ENCODE measurements at regions not wholly inside any gene's neighbourhood (a gene's known extent, or its start where the extent isn't known, plus 50 kb on each side); places are given as distances from the start of the nearest gene placed in this dataset.

DNA sequence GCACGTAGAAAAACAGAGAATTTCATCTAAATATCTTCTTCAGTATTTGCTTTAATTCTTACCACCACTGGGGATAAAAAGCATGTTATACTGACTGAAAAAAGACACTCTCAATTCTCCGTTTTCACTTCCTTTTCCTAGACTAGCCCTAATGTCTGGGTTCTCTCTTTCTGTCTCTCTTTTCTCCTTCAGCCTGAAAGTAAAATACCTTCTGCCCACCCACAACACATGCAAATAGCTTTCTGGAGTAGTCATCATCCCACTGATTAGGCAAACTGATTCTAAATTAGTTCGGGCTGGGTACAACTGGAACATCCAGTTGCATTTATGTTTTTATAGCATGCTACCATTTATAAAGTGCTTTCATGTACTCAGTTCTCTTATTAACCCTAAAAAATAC lies 142.4 kb upstream of the ANKRD50 start:
- Histone ChIP-seq H3K4me2 (ENCODE audit: low read length) (no peak overlapping the region), H3F3A (ENCODE audit: control insufficient read depth, insufficient read depth) (no peaks in the 10 kb centered on the region), H4K20me1 (ENCODE audit: control insufficient read depth, insufficient read depth, low read depth, low read length) (no peaks in the 10 kb centered on the region), H3K4me3 (ENCODE audit: low read length) (no peak overlapping the region), H3K9me2 (replicated peaks; ENCODE audit: control insufficient read depth, low read length) (no peaks in the 10 kb centered on the region; the same call in 1 of the 2 replicates), H3K79me2 (ENCODE audit: control insufficient read depth, low read length) (no peaks in the 10 kb centered on the region), H3K9me3 (ENCODE audit: control insufficient read depth, insufficient read depth, low read length) (no peaks in the 10 kb centered on the region), H3K27ac (ENCODE audit: low read depth, low read length) (no peak overlapping the region), H3K27me3 (ENCODE audit: control insufficient read depth, low read length) (no peaks in the 10 kb centered on the region), H3K36me3 (ENCODE audit: control insufficient read depth, low read length) (no peaks in the 10 kb centered on the region), H3K4me1 (ENCODE audit: control insufficient read depth, low read length) (no peaks in the 10 kb centered on the region)
- no peak for TF ChIP-seq CTCF (IDR thresholded peaks at IDR 0.05; ENCODE audit: low read depth, low read length, poor library complexity, severe bottlenecking)
- no peak for TF ChIP-seq EZH2phosphoT487 (IDR thresholded peaks at IDR 0.05; ENCODE audit: borderline replicate concordance, low read length)

DNA sequence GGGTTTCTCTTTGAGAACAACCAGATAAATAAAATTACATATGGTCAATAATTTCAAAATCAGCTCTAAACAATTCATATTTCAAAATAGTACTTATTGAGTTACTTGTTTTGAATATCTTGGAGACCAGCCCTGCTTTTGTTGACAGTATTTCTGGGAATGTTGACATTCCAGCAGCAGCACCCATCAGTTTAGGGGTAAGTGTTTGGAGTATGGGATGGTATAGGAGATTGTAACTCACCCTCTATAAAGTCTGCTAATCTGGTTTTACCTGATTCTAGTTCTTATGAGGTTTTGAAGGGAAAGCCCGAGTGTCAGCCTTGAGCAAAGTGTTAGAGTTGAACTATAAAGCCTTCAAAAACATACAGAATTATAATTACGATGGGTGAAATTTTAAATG lies 139.2 kb upstream of the ANKRD50 start:
- no peaks in the 10 kb centered on the region for H3K27me3 ChIP-seq (ENCODE audit: control insufficient read depth, low read length)
- H3K9me3 ChIP-seq (ENCODE audit: control insufficient read depth, insufficient read depth, low read length): no peaks in the 10 kb centered on the region
- H3K4me3 ChIP-seq (ENCODE audit: low read length): no peak overlapping the region
- no peaks in the 10 kb centered on the region for H3F3A ChIP-seq (ENCODE audit: control insufficient read depth, insufficient read depth)
- no peak overlapping the region for H3K4me2 ChIP-seq (ENCODE audit: low read length)
- no peaks in the 10 kb centered on the region for H3K9me2 ChIP-seq (replicated peaks; ENCODE audit: control insufficient read depth, low read length)
- TF ChIP-seq EZH2phosphoT487 (IDR thresholded peaks at IDR 0.05; ENCODE audit: borderline replicate concordance, low read length) (no peak), CTCF (IDR thresholded peaks at IDR 0.05; ENCODE audit: low read depth, low read length, poor library complexity, severe bottlenecking) (no peak)
- H4K20me1 ChIP-seq (ENCODE audit: control insufficient read depth, insufficient read depth, low read depth, low read length): no peaks in the 10 kb centered on the region
- H3K27ac ChIP-seq (ENCODE audit: low read depth, low read length): no peak overlapping the region
- H3K4me1 ChIP-seq (ENCODE audit: control insufficient read depth, low read length): no peaks in the 10 kb centered on the region
- H3K36me3 ChIP-seq (ENCODE audit: control insufficient read depth, low read length): no peaks in the 10 kb centered on the region
- H3K79me2 ChIP-seq (ENCODE audit: control insufficient read depth, low read length): no peaks in the 10 kb centered on the region

- H3K27ac ChIP-seq (ENCODE audit: low read depth, low read length): no peak overlapping the region
These were observed 133.8 kb upstream of the ANKRD50 start for GRCh38 chr4:124846306-124846705.

More at GRCh38 chr4:124846306-124846705, 133.8 kb upstream of the ANKRD50 start:
- Histone ChIP-seq H3K4me1 (ENCODE audit: control insufficient read depth, low read length) (no peaks in the 10 kb centered on the region), H3K9me3 (ENCODE audit: control insufficient read depth, insufficient read depth, low read length) (no peaks in the 10 kb centered on the region), H3K9me2 (replicated peaks; ENCODE audit: control insufficient read depth, low read length) (no peaks in the 10 kb centered on the region), H3K4me2 (ENCODE audit: low read length) (no peak overlapping the region), H4K20me1 (ENCODE audit: control insufficient read depth, insufficient read depth, low read depth, low read length) (no peaks in the 10 kb centered on the region), H3K79me2 (ENCODE audit: control insufficient read depth, low read length) (no peaks in the 10 kb centered on the region), H3K27me3 (ENCODE audit: control insufficient read depth, low read length) (no peaks in the 10 kb centered on the region), H3K4me3 (ENCODE audit: low read length) (no peak overlapping the region), H3F3A (ENCODE audit: control insufficient read depth, insufficient read depth) (no peaks in the 10 kb centered on the region), H3K36me3 (ENCODE audit: control insufficient read depth, low read length) (no peaks in the 10 kb centered on the region)
- TF ChIP-seq EZH2phosphoT487 (IDR thresholded peaks at IDR 0.05; ENCODE audit: borderline replicate concordance, low read length) (no peak), CTCF (IDR thresholded peaks at IDR 0.05; ENCODE audit: low read depth, low read length, poor library complexity, severe bottlenecking) (no peak)

Data from DOHH2 (cell line).